GM12872 (cell line): ENCODE measurements at regions not wholly inside any gene's neighbourhood (a gene's known extent, or its start where the extent isn't known, plus 50 kb on each side); places are given as distances from the start of the nearest gene placed in this dataset.

ENCODE experiments used
- CTCF ChIP-seq: IDR thresholded peaks from 3 replicates; pipeline ENCODE4 v1.5.1; 2011; ENCODE audit warnings: low read depth, mild to moderate bottlenecking, low read length, moderate library complexity; ENCODE audit not compliant: insufficient read depth

GRCh38 chr2:67164771-67165522 lies 232.2 kb upstream of the ETAA1 start:
- TF ChIP-seq CTCF, result no peak

- TF ChIP-seq CTCF, result no peak
Measured at GRCh38 chr2:67165523-67165990, 231.6 kb upstream of the ETAA1 start.

DNA sequence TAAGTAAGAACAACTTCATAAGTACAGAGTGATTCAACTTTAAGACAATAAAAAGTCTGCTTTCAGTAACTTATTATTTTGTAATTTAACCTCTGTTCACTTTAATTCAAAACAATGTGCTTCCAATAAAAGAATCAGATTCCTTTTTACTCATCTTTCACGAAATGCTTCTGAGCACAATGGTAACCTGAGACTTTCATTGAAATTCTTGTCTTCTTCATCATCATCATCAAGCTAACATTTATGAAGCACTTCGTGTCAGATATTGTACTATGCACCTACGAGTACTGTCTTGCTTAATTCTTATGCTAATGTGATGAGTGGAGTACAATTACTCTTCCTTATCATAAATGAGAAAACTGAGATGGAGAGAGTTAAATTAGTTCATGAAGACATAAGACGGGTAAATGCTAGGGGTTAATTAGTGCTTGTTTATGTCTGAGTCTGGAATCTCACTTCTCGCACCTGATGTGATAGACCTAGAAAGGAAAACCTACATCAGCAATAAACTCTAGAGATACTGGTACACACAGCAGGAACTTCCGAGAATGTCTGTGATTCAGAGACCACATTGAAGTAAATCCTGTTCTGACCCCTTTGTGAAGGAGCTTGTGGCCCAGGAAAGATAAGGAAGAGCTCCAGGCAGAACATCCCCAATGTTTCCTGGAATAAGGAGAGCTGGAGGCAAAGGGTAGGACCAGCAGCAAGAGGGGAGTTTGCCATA lies 227.6 kb upstream of the ETAA1 start:
- TF ChIP-seq CTCF, result no peak

- no peak for TF ChIP-seq CTCF
Measured at GRCh38 chr2:67179526-67179925, 217.6 kb upstream of the ETAA1 start.

DNA sequence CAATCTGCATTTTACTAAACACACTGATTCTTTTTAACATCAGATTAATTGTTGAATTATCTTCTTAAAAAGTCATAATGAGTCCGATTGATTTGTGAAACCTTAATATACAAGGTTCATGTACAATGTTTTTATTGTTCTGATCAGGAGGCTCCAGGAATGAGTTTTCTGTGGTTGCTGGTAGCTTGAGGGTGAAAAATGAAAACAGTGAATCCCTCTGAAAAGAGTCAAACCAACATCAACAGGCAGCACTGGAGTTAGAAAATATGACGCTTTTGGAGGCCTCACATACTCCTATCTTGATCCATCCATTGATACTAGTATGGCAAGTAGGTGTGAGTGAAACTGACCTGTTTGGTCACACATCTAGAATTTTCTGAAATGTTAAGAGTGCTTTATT lies 216.3 kb upstream of the ETAA1 start:
- TF ChIP-seq CTCF, result no peak

GRCh38 chr2:67182884-67183283 lies 214.2 kb upstream of the ETAA1 start:
- TF ChIP-seq CTCF, result no peak

DNA sequence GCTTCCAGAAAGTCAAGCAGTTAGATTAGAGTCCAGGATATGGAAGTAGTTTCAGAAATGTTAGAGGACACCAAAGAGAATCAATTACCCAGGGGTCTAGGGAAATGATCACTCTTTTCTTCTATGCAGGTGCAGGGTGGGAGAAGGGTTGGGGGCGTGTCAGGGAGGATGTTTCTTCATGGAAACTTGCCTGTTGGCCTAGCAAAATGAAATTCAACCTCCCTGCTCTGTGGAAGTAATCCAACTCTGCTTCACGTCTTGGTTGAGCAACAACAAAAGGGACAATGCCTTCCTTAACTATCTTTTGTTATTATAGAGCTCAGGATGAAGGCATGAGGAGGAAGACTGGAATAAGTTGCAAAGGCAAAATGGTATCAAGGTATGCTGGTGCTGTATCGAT lies 210.8 kb upstream of the ETAA1 start:
- no peak for TF ChIP-seq CTCF
